PC-3 (cell line): ENCODE measurements at regions not wholly inside any gene's neighbourhood (a gene's known extent, or its start where the extent isn't known, plus 50 kb on each side); places are given as distances from the start of the nearest gene placed in this dataset.
"Not testable (repeated sequence)": the region's sequence is repeated elsewhere in the genome, so short reads cannot be mapped to it uniquely, and the experiment has no call there.

Experiments
- ATAC-seq: fragments of 200-7000 bp; cut with Tn5 transposase; 2 replicates; pipeline ENCODE4 v1.9.1; 2020; ENCODE audit warnings: mild to moderate bottlenecking, moderate library complexity
- BruUV-seq: library from RNA; stranded (reverse); fragments of 400-500 nt; replicated peaks from 2 replicates; lab custom pipeline; 2021; lab: Mats Ljungman, UMichigan
- CTCF ChIA-PET: fragments of 300-600 bp; sonication (Branson Sonifier 250); formaldehyde crosslinking; loops from one replicate; lab custom pipeline; 2022; ENCODE audit warnings: antibody characterized with exemption; lab: Charles Lee
- POLR2A ChIA-PET: fragments of 300-600 bp; sonication (Branson Sonifier 250); formaldehyde crosslinking; loops from one replicate; lab custom pipeline; 2022; ENCODE audit warnings: antibody characterized with exemption; ENCODE audit not compliant: unreplicated experiment; lab: Charles Lee
- DNase-seq: peaks from one replicate; pipeline ENCODE4 v3.0.0-alpha.2; 2015
- H2AFZ ChIP-seq: fragments of 300-600 bp; sonication (generic); 2 replicates; pipeline ENCODE4 v1.6.0; 2016; ENCODE audit warnings: antibody characterized with exemption, low read length
- H3F3A ChIP-seq: fragments of 300-600 bp; sonication (generic); one replicate; pipeline ENCODE4 v1.6.0; 2017; ENCODE audit warnings: antibody characterized with exemption, low read length, control low read depth, mild to moderate bottlenecking; ENCODE audit not compliant: unreplicated experiment
- H3K27ac ChIP-seq: fragments of 300-600 bp; sonication (generic); 2 replicates; pipeline ENCODE4 v1.5.1; 2016; ENCODE audit warnings: mild to moderate bottlenecking, low read length
- H3K27me3 ChIP-seq: fragments of 300-600 bp; sonication (generic); 2 replicates; pipeline ENCODE4 v1.6.1; 2016; ENCODE audit warnings: low read length, mixed read lengths
- H3K36me3 ChIP-seq: fragments of 300-600 bp; sonication (generic); 2 replicates; pipeline ENCODE4 v1.6.1; 2016; ENCODE audit warnings: low read depth, mixed run types, low read length, mixed read lengths
- H3K4me1 ChIP-seq: fragments of 300-600 bp; sonication (generic); 2 replicates; pipeline ENCODE4 v1.5.1; 2016; ENCODE audit warnings: low read length; ENCODE audit not compliant: insufficient read depth
- H3K4me2 ChIP-seq: fragments of 300-600 bp; sonication (generic); 2 replicates; pipeline ENCODE4 v1.6.0; 2016; ENCODE audit warnings: low read length
- H3K4me3 ChIP-seq: fragments of 300-600 bp; sonication (generic); 2 replicates; pipeline ENCODE4 v1.5.1; 2016; ENCODE audit warnings: mild to moderate bottlenecking, low read length, mixed read lengths
- H3K79me2 ChIP-seq: fragments of 300-600 bp; sonication (generic); 2 replicates; pipeline ENCODE4 v1.6.1; 2017; ENCODE audit warnings: low read length, mixed read lengths
- H3K9ac ChIP-seq: fragments of 300-600 bp; sonication (generic); 2 replicates; pipeline ENCODE4 v1.6.0; 2016; ENCODE audit warnings: mild to moderate bottlenecking, low read length
- H3K9me2 ChIP-seq: fragments of 300-600 bp; sonication (generic); replicated peaks from 2 replicates; pipeline ENCODE4 v1.6.1; 2016; ENCODE audit warnings: mixed run types, low read length, mixed read lengths
- H3K9me3 ChIP-seq: fragments of 300-600 bp; sonication (generic); 2 replicates; pipeline ENCODE4 v1.6.1; 2016; ENCODE audit warnings: low read length, mixed read lengths
- H4K20me1 ChIP-seq: fragments of 300-600 bp; sonication (generic); 2 replicates; pipeline ENCODE4 v1.6.1; 2016; ENCODE audit warnings: low read length, mixed read lengths
- EZH2 ChIP-seq: fragments of 300-600 bp; sonication (generic); IDR thresholded peaks from one replicate; pipeline ENCODE4 v1.6.1; 2017; ENCODE audit warnings: antibody characterized with exemption, mild to moderate bottlenecking, low read length; ENCODE audit not compliant: unreplicated experiment
- EZH2phosphoT487 ChIP-seq: fragments of 300-600 bp; sonication (generic); IDR thresholded peaks from 2 replicates; pipeline ENCODE4 v1.6.1; 2018; ENCODE audit warnings: mild to moderate bottlenecking, antibody characterized with exemption, low read length, borderline replicate concordance
- intact Hi-C: fragments of 100-400 bp; cut with micrococcal nuclease; formaldehyde crosslinking; loops from 2 replicates; pipeline ENCODE4 v1.9.0; 2023
- TF ChIP-seq, protein P1 (sequence below): fragments of 300-600 bp; sonication (generic); conservative IDR thresholded peaks from 2 replicates; pipeline ENCODE4 v1.5.1; 2017; ENCODE audit warnings: antibody characterized with exemption, low read depth, mild to moderate bottlenecking, low read length

DNA sequence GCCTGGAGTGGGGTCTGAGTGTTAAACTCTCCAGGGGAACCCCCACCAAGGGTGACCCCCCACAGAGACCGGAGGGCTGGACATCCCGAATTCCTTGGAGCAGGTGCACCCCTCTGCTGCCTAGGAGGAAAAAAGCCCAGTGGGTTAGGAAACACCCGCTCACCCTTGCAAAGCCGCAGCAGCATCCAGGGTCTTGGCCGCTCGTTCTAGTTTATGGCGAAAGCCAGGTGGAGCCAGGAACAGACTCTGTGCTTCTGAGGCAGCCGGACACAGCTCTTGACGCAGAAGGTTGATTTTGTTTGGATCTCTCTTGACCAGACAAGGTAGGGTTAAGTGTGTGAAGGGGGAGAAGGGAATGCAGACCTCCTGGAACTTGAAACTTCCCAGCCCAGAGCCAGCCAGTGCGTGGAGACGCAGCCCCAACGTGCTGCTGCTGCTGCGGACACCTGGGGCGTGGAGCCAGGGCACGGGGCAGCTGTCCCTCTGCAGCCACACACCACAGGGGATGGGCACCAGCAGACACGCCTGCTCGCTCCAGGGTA is 154.5 kb downstream of the LAT start:
- BruUV-seq: no TSS peak
- peaks cover 3% of the 10 kb centered on the region; the same call in 1 of the 2 replicates for H3K27me3 ChIP-seq
- H2AFZ ChIP-seq: no peak overlapping the region
- H3K9ac ChIP-seq: no peak overlapping the region
- H3K4me2 ChIP-seq: no peak overlapping the region
- no peaks in the 10 kb centered on the region for H3K36me3 ChIP-seq
- no peaks in the 10 kb centered on the region for H3K9me2 ChIP-seq
- no peaks in the 10 kb centered on the region for H3K79me2 ChIP-seq
- no peaks in the 10 kb centered on the region for H3K4me1 ChIP-seq
- H3F3A ChIP-seq: no peaks in the 10 kb centered on the region
- ATAC-seq (no peak), DNase-seq (no peak)
- no peaks in the 10 kb centered on the region for H3K9me3 ChIP-seq
- no peak overlapping the region for H3K27ac ChIP-seq
- no peak overlapping the region for H3K4me3 ChIP-seq
- no peak for TF ChIP-seq EZH2phosphoT487
- TF ChIP-seq, protein P1, sequence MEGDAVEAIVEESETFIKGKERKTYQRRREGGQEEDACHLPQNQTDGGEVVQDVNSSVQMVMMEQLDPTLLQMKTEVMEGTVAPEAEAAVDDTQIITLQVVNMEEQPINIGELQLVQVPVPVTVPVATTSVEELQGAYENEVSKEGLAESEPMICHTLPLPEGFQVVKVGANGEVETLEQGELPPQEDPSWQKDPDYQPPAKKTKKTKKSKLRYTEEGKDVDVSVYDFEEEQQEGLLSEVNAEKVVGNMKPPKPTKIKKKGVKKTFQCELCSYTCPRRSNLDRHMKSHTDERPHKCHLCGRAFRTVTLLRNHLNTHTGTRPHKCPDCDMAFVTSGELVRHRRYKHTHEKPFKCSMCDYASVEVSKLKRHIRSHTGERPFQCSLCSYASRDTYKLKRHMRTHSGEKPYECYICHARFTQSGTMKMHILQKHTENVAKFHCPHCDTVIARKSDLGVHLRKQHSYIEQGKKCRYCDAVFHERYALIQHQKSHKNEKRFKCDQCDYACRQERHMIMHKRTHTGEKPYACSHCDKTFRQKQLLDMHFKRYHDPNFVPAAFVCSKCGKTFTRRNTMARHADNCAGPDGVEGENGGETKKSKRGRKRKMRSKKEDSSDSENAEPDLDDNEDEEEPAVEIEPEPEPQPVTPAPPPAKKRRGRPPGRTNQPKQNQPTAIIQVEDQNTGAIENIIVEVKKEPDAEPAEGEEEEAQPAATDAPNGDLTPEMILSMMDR: no peak
- TF ChIP-seq EZH2: no peak
- no peaks in the 10 kb centered on the region for H4K20me1 ChIP-seq
- intact Hi-C loops: no loop called here
- ChIA-PET POLR2A (no interaction called here), CTCF (no interaction called here)

DNA sequence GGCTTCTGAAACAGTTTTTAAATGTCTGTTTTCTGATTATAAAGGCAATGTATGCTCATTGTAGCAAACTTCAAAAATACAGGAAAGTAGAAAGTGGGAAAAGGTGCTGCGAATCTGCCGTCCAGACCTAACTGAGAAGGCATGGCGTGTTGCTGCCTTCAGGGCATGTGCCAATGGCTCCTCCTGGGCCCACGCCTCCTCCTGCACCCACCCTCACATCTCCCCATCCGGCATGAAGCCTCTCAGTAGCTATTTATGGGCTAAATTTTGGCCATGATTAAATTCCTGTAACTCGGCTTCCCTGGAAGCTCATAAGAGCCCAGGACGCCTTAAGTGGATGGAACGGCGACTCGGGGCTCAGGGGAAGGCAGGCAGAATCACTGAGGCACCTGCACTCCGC is 153.8 kb downstream of the LAT start:
- H3K4me2 ChIP-seq, H3K27me3 ChIP-seq, CTCF ChIA-PET, intact Hi-C loops, H3K9ac ChIP-seq, H3K9me3 ChIP-seq, H3K79me2 ChIP-seq, H3K4me3 ChIP-seq, H3K36me3 ChIP-seq, H3F3A ChIP-seq, H3K9me2 ChIP-seq, BruUV-seq, DNase-seq, POLR2A ChIA-PET, H3K27ac ChIP-seq, H3K4me1 ChIP-seq, H2AFZ ChIP-seq, ATAC-seq, H4K20me1 ChIP-seq: not testable (repeated sequence)

DNA sequence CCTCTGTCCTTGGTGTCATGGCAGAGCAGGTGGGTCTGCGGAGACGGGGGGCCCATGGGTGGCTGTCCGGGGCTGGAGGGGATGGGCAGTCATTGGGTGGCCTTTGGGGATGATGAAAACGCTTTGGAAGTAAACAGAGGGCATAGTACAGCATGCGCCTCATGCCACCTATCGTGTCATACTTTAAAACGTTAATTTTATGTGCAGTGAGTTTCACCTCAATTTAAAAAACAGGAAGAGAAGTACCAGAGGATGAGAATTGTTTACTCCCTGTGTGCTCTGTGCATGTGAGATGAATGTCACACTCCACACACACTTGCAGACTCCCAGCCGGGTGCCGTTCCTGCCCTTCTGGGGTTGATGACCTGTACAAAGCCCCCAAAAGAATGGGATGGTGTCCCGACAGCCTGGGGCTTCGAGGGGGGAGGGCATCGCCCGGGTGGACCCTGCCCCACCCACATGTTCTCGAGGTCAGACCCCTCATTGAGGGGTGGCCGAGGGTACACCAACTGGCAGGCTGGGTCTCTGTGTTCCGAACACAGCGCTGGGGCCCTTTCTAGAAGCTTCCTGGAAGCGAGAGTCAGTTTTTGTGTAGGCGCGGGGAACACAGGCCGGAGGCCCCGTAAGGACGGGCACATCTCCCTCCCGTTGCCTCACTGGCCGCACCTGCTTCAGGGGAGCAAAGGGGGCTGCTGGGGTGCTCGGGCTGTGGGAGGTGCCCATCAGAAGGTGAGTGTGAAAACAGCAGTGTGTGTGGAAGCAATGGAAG is 153.2 kb downstream of the LAT start:
- H3K9ac ChIP-seq, H2AFZ ChIP-seq, H4K20me1 ChIP-seq, H3F3A ChIP-seq, H3K4me1 ChIP-seq, H3K79me2 ChIP-seq, H3K9me2 ChIP-seq, POLR2A ChIA-PET, H3K4me3 ChIP-seq, H3K27me3 ChIP-seq, H3K9me3 ChIP-seq, CTCF ChIA-PET, H3K27ac ChIP-seq, BruUV-seq, ATAC-seq, DNase-seq, H3K36me3 ChIP-seq, intact Hi-C loops, H3K4me2 ChIP-seq: not testable (repeated sequence)

DNA sequence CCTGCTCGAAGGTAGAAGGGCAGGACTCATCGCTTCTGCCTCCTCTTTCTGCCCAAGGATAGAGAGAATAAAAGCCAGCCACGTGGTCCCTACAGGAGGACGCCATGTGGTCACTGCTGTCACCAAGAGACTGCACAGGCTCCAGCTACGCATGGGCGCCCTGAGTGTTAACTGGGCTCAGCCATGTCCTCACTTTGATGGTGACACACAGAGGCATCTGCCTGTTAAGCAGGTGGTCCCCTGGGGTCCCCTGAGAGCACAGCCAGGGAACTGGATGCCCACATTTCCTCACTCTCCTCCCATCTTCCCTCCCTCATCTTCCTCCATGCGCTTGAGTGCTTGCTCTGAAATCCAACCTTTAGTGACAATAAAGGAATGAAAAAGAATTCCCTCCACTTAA is 152.6 kb downstream of the LAT start:
- H3K9me2 ChIP-seq, H3K9ac ChIP-seq, H3K4me1 ChIP-seq, H3K9me3 ChIP-seq, H3K36me3 ChIP-seq, BruUV-seq, H3K27me3 ChIP-seq, POLR2A ChIA-PET, CTCF ChIA-PET, H3K4me3 ChIP-seq, H3K79me2 ChIP-seq, H2AFZ ChIP-seq, intact Hi-C loops, H3K27ac ChIP-seq, H3K4me2 ChIP-seq, H3F3A ChIP-seq, H4K20me1 ChIP-seq, ATAC-seq, DNase-seq: not testable (repeated sequence)

DNA sequence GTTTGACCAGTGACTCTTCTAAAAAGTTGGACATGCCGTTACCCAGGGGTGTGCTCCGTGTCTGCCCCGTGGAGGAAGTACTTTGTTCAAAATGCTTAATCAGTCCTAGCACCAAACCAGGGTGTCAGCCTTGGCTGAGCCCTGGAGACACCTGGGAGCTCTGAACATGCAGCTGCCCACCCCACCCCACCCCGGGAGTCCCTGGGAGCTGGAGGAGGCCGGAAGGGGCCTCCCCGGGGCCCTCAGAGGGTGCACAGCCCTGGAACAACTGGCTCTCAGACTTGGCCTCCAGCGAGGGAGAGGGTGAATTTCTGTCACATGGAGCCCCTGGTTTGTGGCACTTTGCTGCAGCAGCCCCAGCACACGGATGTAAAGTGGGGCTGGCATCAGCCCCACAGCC is 152.1 kb downstream of the LAT start:
- H3K27me3 ChIP-seq, CTCF ChIA-PET, H3K4me1 ChIP-seq, H3K4me2 ChIP-seq, H3K36me3 ChIP-seq, BruUV-seq, H4K20me1 ChIP-seq, H3K27ac ChIP-seq, DNase-seq, POLR2A ChIA-PET, H3K79me2 ChIP-seq, H2AFZ ChIP-seq, H3K9ac ChIP-seq, intact Hi-C loops, H3F3A ChIP-seq, H3K4me3 ChIP-seq, H3K9me2 ChIP-seq, ATAC-seq, H3K9me3 ChIP-seq: not testable (repeated sequence)
